ENCODE measurements at regions not wholly inside any gene's neighbourhood (a gene's known extent, or its start where the extent isn't known, plus 50 kb on each side); places are given as distances from the start of the nearest gene placed in this dataset.

- no peak for DNase-seq
These were observed 126.0 kb upstream of the TMEM161B start for GRCh38 chr5:88394536-88395175.

- DNase-seq: no peak
These were observed 125.3 kb upstream of the TMEM161B start for GRCh38 chr5:88393716-88394535.

- no peak for DNase-seq
These were observed 124.4 kb upstream of the TMEM161B start for GRCh38 chr5:88393042-88393441.

GRCh38 chr5:88391991-88392390 lies 123.3 kb upstream of the TMEM161B start:
- DNase-seq: no peak

- no peak for DNase-seq
These were observed 122.5 kb upstream of the TMEM161B start for GRCh38 chr5:88391116-88391515.

GRCh38 chr5:88390481-88390880 lies 121.8 kb upstream of the TMEM161B start:
- no peak for DNase-seq

GRCh38 chr5:88390096-88390441 lies 121.4 kb upstream of the TMEM161B start:
- no peak for DNase-seq

- DNase-seq: no peak
These were observed 120.9 kb upstream of the TMEM161B start for GRCh38 chr5:88389338-88390095.

- DNase-seq: no peak
These were observed 120.1 kb upstream of the TMEM161B start for GRCh38 chr5:88388476-88389337.

- no peak for DNase-seq
These were observed 116.2 kb upstream of the TMEM161B start for GRCh38 chr5:88384886-88385285.

GRCh38 chr5:88380332-88380731 lies 111.7 kb upstream of the TMEM161B start:
- DNase-seq: no peak

GRCh38 chr5:88377705-88378656 lies 109.3 kb upstream of the TMEM161B start:
- no peak for DNase-seq

GRCh38 chr5:88377240-88377639 lies 108.6 kb upstream of the TMEM161B start:
- DNase-seq: no peak

GRCh38 chr5:88376728-88377127 lies 108.1 kb upstream of the TMEM161B start:
- DNase-seq: no peak

GRCh38 chr5:88374391-88374790 lies 105.7 kb upstream of the TMEM161B start:
- no peak for DNase-seq

GRCh38 chr5:88370824-88371223 lies 102.2 kb upstream of the TMEM161B start:
- DNase-seq: no peak

- no peak for DNase-seq
These were observed 99.6 kb upstream of the TMEM161B start for GRCh38 chr5:88368201-88368600.

GRCh38 chr5:88364991-88365390 lies 96.3 kb upstream of the TMEM161B start:
- DNase-seq: no peak

- DNase-seq: no peak
These were observed 86.9 kb upstream of the TMEM161B start for GRCh38 chr5:88355490-88356050.

GRCh38 chr5:88325868-88326267 lies 57.2 kb upstream of the TMEM161B start:
- no peak for DNase-seq

GRCh38 chr5:88322785-88323184 lies 54.1 kb upstream of the TMEM161B start:
- DNase-seq: no peak

Measured in NCI-H226 (cell line).